NCI-H226 (cell line): ENCODE measurements at regions not wholly inside any gene's neighbourhood (a gene's known extent, or its start where the extent isn't known, plus 50 kb on each side); places are given as distances from the start of the nearest gene placed in this dataset.

Experiments
- DNase-seq: peaks from one replicate; pipeline ENCODE4 v3.0.0-alpha.2; 2015

GRCh38 chr3:73926360-73927202, 301.8 kb upstream of the PDZRN3 start:
- DNase-seq, result no peak

- no peak for DNase-seq
Observed at GRCh38 chr3:73925011-73925410, 300.3 kb upstream of the PDZRN3 start.

GRCh38 chr3:73924048-73924447, 299.3 kb upstream of the PDZRN3 start:
- no peak for DNase-seq

- no peak for DNase-seq
Observed at GRCh38 chr3:73917643-73918042, 292.9 kb upstream of the PDZRN3 start.

GRCh38 chr3:73915886-73916285, 291.1 kb upstream of the PDZRN3 start:
- no peak for DNase-seq

GRCh38 chr3:73908218-73908617, 283.5 kb upstream of the PDZRN3 start:
- DNase-seq, result no peak

GRCh38 chr3:73901686-73902085, 276.9 kb upstream of the PDZRN3 start:
- DNase-seq, result no peak

GRCh38 chr3:73894474-73895213, 269.9 kb upstream of the PDZRN3 start:
- DNase-seq, result no peak

GRCh38 chr3:73893089-73893488, 268.3 kb upstream of the PDZRN3 start:
- no peak for DNase-seq

GRCh38 chr3:73885862-73886261, 261.1 kb upstream of the PDZRN3 start:
- DNase-seq, result no peak

GRCh38 chr3:73884361-73884760, 259.6 kb upstream of the PDZRN3 start:
- DNase-seq, result no peak

GRCh38 chr3:73883497-73883896, 258.8 kb upstream of the PDZRN3 start:
- no peak for DNase-seq

GRCh38 chr3:73874606-73875369, 250.0 kb upstream of the PDZRN3 start:
- DNase-seq, result no peak

GRCh38 chr3:73874161-73874560, 249.4 kb upstream of the PDZRN3 start:
- DNase-seq, result no peak

GRCh38 chr3:73868688-73869315, 244.1 kb upstream of the PDZRN3 start:
- DNase-seq, result no peak

GRCh38 chr3:73867524-73867923, 242.8 kb upstream of the PDZRN3 start:
- DNase-seq, result no peak

GRCh38 chr3:73866846-73867245, 242.1 kb upstream of the PDZRN3 start:
- no peak for DNase-seq

- DNase-seq, result no peak
Observed at GRCh38 chr3:73863546-73864079, 238.9 kb upstream of the PDZRN3 start.

GRCh38 chr3:73855813-73856212, 231.1 kb upstream of the PDZRN3 start:
- DNase-seq, result no peak

- DNase-seq, result no peak
Observed at GRCh38 chr3:73848173-73848906, 223.6 kb upstream of the PDZRN3 start.

- no peak for DNase-seq
Observed at GRCh38 chr3:73846951-73847350, 222.2 kb upstream of the PDZRN3 start.

GRCh38 chr3:73839032-73839431, 214.3 kb upstream of the PDZRN3 start:
- no peak for DNase-seq
